HG03103 (cell line): ENCODE measurements at regions not wholly inside any gene's neighbourhood (a gene's known extent, or its start where the extent isn't known, plus 50 kb on each side); places are given as distances from the start of the nearest gene placed in this dataset.
"Not testable (repeated sequence)": the region's sequence is repeated elsewhere in the genome, so short reads cannot be mapped to it uniquely, and the experiment has no call there.

Experiments used
- ATAC-seq: cut with Tn5 transposase; IDR thresholded peaks from one replicate; pipeline ENCODE4 v1.9.1; 2021; ENCODE audit warnings: low read depth; ENCODE audit not compliant: unreplicated experiment

DNA sequence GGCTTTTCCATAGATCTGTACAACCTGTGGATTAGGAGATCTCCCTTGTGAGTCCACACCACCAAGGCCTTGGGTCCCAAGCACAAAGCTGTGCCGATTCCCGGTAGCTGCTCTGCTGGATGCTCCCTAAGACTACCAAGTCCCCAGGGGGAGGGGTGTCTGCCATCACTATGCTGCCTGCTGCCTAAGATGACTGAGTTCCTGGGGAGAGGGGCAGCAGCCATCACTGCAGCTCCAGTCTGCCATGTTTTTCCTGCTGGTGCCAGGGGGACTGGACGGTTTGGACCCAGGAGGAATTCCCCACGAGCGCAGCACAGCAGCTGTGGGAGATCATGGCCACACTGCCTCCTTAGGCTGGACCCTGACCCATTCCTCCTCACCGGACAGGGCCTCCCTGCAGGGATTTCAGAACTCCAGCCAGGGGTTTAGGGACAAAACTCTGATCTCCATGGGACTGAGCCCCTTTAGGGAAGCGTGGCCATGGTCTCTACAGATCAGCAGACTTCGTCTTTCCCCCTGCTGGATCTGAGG, 1049.8 kb downstream of the SORCS1 start:
- no peak for ATAC-seq

DNA sequence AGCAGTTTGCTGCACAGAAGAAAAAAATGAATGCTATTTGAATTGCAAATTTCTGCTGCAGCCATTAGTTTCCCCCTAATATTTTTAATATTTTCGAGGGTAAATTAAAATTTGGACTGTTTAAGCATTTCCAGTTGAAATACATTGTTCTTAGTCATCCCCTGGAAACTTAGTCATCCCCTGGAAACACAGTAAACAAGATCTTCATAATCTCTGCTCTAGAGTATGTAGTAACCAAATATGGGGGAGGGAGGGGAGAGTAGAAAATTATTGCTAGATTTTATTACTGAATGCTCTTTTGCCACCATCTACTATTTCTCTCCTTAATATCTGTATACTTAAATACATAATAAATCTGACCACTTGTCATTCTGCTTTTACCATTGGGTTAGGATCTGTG, 1053.3 kb downstream of the SORCS1 start:
- ATAC-seq, result no peak

DNA sequence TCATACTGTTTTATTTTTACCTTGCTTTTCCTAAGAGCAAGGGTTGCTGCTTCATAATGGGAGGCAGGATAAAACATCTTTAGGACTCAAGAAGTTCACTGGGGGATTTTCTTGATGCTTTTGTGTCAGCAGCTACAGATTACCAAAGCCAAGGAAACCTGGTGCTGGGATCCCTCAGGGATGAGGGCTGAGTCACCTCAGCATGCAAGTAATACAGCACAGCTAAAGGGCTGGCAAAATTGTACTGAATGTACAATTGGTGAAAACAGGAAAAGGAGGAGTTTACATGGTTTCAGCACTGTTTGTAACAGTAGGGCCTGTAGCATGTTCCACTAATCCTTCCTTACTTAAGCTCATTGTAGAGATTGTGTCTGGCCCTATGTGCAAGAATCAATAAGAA, 1056.8 kb downstream of the SORCS1 start:
- ATAC-seq, result no peak

DNA sequence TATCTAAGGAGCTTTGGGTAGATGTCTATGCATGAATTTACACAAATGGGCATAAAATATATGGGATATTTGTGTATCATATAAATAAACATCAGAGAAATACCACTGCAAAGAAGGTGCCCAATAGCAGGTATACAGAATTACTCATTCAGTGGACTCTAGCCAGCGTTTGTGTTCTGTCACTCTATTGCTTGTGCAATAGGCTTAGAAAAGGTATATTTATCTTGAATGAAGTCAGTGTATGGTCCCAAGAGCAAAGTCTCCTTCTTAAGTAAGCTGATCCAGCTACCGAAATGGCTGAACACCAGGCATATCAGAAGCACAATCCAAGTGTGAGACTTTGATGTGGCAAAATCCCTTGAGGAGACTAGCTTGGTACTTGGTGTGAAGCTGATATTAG, 1058.4 kb downstream of the SORCS1 start:
- ATAC-seq, result no peak

DNA sequence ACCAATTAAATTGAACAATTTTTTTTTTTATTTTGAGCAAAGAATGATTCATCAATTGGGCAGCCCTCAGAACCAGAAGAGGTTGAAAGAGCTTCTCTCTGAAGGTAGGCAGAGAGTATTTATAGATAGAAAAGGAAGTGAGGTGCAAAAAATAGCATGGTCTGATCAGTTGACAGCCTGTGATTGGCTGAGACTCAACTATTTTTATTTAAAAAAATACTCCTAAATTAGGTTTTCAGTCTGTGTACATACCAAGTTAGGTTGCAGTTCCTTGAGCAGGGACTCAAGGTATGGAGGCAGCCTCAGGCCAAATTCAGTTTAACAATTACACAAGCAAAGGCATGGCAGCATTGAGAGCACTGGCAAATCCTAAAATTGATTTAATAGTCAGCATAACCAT, 1074.7 kb downstream of the SORCS1 start:
- no peak for ATAC-seq

DNA sequence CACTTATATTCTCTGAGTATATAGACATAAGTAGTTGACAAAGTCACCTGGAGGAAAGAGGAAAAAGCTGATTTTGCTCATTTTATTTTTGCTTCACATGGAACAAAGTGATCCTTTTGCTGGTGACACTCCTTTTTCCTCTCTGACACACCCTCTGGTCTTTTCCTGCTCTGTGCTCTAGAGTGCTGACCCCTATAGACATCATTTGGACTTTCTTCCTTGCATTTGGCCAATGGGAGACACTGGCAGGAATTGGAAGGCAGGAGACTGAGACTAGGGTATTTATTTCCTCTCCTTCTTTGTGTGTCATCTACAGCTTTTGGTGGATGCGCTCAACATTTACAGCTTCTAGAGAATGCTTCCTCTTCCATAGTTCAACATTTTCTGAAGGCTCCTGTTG, 1078.1 kb downstream of the SORCS1 start:
- ATAC-seq, result no peak

DNA sequence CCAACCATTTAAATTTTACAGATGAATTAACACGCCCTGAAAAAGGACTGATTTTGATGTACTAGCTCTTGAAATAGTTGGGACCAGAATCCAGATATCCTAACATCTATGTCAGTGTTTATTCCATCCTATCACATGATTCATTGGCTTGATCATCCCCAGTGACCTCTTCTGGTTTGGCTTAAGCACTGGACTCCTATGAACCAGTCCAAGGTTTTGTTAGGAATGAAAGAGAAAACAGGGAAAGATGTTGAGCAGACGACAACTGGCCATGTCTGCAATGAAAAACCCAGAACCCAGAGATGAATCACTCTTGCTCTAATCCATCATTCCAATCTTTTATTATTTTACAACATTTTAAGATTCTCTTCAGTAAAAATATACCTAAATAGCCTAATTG, 1080.9 kb downstream of the SORCS1 start:
- no peak for ATAC-seq

DNA sequence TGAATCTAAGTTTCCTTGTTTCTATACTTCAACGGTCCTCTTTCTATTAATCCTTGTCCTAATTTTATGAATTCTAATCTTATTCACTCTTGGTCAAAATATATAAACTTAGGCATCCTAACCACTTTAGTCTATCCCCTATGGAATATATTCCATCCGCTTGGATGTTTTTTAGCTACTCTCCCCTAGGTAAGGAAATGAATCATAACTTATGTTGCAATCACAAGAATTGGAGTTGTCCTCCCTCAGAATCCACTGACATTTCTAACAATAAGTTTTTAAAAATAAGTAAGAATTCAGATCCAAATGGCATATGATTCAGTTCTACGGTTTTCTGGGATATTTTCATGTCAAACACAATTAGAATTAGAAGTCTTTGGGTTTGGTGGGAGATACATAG, 1081.6 kb downstream of the SORCS1 start:
- no peak for ATAC-seq

DNA sequence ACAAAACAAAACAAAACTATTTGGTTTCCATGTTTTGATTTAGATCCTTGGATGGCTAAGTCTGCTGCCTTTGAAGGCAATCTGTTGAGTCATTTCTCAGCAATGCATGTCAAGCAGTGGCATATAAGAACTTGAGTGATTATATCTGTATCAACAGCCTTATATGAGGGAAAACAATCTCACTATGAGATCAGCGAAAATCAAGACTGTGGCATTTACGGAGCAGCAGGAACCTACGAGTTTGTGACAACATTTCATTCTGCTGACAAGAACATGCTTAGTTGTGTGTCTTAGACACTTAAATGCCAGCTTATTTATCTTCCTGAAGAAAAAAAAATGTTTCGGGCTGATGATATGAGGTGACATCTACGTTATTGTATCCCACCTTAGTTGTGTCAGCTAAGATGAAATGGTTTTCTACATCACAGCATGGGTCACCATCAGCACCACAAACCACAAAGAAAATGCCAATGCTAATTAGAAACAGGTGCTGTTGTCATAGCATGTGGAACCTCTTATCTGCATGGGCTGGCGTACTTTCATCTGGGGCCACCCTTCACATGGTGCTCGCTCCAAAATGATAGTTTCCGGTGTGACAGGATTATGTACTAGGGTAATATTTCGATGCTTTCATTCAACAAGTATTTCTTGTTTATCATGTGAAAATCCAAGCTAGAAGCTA, 1085.5 kb downstream of the SORCS1 start:
- ATAC-seq, result no peak

DNA sequence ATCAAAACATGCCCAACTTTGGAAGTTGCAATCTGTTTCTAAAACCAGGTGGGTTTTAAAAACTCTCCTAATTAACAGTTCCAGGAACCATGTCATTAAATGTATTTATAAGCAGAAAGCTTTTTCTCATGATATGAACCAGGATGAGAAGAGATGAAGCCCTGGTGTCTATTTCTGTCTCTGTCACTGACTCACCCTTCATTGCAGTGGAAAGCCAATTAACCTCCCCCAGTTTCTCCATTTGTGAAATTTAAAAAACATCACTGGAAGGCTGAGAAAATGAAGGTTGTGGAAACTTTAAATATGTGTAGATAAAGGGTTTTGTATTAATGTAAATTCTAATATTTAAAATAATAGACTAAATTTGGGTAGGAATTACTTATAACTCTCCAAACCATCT, 1088.0 kb downstream of the SORCS1 start:
- no peak for ATAC-seq

DNA sequence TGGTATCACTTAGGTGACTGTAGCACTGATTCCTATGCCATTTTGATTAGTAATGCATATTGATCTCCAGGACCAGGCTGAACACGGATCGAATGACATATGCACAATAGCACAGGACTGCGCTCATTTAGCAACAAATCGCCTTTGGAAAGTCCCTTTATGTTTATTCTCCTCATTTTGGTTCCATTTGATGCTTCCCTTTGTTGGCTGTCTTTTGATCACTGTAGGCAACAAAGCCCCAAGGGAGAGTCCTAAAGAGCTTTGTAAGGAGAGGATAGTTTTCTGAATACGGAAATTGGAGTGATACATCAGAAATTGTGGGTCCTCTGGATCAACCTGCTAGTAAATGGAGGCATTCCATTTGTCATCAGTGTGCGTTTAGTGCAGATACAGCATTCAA, 1111.4 kb downstream of the SORCS1 start:
- ATAC-seq, result no peak

DNA sequence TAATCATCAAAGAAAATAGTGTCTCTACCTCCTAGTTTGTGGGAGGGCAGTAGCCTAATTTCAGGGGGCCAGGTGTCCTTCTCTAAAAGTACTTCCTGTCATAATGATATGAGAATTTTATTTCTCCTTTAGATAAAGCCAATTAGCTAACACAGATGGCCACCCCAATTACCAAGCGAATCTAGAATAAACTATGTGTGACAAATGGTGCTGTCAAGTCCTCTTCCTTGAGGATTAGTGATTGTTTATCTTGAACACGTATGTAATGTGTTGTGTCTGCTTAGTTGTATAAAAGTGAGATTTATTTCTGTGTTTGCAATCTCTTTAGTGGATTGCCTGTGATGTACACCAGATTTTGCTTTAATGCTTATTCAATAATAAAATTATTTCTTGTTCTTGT, 1120.0 kb downstream of the SORCS1 start:
- no peak for ATAC-seq

DNA sequence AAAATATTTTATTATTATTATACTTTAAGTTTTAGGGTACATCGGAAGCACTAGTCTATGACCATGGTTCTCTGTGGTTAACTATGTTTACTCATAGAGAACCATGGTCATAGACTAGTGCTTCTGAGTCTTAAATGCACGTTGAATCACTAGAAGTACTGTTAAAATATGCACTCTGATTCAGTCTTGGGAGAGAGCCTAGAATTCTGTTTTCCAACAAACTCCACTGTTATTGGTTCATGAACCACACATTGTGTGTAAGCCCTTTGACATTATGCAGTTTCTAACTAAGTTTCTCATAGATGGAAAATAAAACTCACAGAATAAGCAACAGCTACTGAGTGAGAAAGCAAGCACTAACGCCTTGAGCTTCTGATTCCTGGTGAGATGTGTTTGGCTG, 1120.6 kb downstream of the SORCS1 start:
- no peak for ATAC-seq

DNA sequence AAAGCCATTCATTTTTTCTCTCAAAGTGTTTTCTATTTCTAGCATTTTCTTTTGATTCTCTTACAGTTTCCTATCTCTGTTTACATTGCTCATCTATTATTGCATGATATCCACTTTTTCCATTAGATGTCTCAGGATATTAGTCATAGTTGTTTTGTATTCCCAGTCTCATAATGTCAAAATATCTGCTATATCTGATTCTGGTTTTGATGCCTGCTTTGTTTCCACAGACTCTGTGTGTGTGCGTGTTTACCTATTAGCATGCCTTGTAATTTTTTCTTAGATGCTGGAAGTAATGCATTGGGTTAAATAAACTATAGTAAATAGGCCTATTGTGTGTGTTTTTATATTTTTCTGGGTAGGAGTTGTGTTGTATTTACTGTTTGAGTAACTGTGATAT, 1126.3 kb downstream of the SORCS1 start:
- no peak for ATAC-seq

DNA sequence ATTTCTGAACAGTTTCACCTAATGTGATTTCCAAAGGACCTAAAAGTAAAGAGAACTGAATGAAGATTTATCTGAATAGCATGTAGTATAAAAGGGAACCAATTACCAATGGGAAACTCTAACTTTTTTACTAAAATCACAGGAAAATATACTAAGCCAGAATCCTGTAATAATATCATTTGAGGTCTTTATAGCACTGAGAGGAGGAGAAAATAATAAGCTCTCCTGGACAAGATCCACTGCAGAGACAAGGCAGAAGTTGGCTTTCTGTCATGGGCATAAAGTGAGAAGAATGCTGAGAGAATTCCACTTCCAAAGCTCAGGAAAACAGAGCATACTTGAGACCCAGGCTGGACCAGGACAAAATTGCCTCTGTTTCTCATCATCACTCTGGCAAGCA, 1131.4 kb downstream of the SORCS1 start:
- ATAC-seq, result no peak

DNA sequence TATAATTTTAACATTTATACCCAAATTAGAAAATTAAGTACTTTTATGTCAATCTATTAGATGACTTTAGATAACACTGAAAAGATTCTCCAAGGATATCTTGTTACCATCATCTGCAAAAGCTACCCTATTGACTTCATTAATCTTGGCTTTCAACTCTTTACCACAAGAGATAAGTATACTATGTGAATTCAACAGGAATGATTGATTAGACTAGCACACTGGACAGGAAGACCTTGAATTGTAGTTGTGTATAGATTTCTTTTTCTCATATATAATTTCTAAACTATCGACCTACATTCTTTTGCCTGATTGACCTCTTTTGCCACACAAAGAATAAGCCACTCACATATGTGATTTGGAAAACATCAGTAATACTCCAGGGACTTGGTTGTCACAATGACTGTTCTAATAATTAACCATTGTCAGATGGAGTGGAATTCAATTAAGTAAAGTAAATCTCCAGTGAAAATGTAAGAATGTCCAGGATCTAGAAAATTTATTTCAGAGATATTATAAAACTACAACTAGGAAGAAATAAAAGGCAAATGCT, 1132.0 kb downstream of the SORCS1 start:
- no peak for ATAC-seq

DNA sequence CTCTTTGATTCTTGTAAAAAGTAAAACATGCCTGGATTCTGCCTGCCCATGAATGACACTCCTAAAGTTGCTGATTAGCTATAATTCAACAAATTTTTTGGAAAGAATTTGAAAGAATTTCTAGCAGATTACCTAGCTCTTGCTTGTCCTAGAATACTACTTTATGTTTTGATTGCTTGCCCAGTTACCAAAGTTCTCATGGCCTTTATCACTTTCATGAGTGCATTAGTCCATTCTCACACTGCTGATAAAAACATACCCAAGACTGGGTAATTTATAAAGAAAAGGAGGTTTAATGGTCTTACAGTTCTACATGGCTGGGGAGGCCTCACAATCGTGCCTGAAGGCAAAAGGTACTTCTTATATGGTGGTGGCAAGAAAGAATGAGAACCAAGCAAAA, 1137.3 kb downstream of the SORCS1 start:
- no peak for ATAC-seq

DNA sequence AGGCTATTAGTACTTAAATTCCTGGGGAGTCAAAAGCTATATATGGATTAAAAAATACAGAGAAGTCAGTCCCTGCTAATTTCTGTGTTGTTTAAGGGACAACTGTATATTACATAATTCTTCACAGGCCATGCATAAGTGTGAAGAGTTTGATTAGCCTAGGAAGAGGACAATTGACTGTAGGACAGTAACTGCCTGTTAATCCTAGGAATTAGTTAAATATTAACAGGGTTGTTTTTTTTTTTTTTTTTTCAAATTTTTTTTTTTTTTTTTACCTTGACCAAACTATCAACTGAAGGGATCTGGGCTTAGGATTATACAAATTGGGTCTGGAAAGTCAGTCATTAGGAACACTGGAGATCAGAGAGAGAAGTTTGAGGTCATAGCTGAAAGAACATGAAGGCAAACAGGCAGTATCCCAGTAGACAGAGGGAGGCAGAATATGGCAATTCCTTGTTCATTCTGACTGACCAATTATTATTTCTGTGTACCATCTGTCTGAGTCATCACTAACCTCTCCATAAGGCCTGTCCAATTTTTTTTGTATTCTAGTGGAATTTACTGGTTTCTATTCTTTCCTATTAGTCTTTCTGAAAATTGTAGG, 1139.2 kb downstream of the SORCS1 start:
- no peak for ATAC-seq

DNA sequence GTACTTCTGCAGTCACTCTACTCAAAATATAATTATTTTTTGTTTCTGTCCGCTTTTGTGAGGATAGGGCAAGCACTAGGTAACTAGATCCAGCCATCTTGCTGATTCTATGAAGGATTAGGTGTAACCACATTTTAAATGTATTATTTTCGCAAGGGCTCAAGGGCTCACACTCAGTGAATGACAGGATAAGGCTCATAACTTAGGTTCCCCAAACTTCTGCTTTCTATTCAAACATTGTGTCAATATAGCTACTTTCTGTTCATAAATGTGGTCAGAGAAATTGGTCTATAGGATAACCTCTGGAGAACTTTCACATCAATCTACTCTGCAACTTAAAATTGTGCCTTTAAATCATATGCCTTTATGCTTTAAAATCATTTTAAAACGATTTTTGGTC, 1141.2 kb downstream of the SORCS1 start:
- ATAC-seq, result no peak

DNA sequence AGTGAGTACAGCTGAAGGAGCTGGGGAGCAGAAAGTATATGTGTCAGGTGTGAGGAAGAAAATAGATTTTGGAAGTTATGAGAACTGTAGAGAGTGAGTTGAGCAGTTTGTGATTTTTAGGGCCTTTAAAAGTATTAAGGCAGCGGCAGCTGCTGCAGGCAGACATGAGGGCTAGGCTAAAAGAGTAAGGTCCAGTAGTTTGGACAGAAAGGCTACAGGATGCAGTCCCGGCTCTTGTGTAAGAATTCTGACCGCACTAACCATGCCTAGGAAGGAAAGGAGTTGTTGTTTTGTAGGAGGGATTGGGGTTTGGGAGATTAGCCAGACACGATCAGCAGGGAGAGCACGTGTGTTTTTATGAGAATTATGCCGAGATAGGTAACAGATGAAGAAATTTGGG, 1144.9 kb downstream of the SORCS1 start:
- ATAC-seq, result not testable (repeated sequence)

DNA sequence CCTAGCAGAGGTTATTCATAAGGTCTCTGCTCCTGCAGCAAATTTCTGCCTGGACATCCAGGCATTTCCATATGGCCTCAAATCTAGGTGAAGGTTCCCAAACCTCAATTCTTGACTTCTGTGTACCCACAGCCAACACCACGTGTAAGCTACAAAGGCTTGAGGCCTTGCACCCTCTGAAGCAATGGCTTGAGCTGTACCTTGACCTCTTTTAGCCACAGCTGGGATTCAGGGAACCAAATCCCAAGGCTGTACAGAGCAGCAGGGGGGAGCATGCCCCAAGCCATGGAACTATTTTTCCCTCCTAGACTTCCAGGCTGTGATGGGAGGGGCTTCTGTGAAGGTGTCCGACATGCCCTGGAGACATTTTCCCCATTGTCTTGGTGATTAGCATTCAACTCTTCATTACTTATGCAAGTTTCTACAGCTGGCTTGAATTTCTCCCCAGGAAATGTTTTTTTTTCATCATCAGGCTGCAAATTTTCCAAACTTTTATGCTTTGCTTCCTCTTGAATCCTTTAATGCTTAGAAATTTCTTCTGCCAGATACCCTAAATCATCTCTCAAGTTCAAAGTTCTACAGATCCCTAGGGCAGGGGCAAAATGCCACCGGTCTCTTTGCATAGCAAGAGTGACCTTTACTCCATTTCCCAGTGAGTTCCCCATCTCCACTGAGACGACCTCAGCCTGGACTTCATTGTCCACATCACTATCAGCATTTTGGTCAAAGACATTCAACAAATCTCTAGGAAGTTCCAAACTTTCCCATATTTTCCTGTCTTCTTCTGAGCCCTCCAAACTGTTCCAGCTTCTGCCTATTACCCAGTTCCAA, 1148.9 kb downstream of the SORCS1 start:
- ATAC-seq, result not testable (repeated sequence)
